ENCODE measurements at regions not wholly inside any gene's neighbourhood (a gene's known extent, or its start where the extent isn't known, plus 50 kb on each side); places are given as distances from the start of the nearest gene placed in this dataset.

DNA sequence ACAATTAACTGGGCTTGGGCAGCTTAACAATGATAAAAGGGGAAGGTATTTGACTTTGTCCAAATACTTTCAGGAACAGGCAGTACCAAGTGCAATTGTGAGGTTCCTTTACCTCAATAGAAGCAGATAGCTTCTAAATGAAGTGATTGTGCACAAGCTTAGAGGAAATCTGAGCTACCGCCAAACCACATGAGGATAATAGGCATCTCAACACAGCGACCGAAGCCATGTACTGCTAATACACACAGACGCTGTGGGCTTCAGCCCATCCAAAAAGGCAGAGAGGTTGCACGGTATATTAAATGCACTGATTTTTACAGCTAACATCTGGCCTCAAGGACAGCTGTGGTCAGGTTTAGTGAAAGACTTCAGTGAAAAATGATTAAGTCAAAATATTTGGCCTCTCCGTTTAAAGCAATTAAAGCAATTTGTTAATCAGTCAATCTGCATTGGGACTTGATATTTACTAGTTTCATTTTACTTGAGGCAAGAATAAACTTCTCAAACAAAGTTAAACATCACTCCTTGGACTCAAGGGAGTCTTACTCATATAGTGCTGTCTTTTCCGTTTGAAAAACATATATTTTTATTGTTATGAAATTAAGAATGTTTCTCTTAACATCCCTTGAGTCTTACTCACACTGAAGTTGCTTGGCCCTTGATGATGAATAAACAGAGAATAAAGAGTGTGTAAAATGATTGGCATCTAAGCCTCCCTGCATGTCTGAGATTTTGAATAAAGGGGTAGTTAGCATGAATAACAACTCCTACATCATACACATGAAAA, 306.3 kb downstream of the C7orf25 start:
- no peak overlapping the region for H3K4me3 ChIP-seq (ENCODE audit: low read depth, low read length)
- DNase-seq (ENCODE audit: low read depth), result no peak
- TF ChIP-seq, protein P1, sequence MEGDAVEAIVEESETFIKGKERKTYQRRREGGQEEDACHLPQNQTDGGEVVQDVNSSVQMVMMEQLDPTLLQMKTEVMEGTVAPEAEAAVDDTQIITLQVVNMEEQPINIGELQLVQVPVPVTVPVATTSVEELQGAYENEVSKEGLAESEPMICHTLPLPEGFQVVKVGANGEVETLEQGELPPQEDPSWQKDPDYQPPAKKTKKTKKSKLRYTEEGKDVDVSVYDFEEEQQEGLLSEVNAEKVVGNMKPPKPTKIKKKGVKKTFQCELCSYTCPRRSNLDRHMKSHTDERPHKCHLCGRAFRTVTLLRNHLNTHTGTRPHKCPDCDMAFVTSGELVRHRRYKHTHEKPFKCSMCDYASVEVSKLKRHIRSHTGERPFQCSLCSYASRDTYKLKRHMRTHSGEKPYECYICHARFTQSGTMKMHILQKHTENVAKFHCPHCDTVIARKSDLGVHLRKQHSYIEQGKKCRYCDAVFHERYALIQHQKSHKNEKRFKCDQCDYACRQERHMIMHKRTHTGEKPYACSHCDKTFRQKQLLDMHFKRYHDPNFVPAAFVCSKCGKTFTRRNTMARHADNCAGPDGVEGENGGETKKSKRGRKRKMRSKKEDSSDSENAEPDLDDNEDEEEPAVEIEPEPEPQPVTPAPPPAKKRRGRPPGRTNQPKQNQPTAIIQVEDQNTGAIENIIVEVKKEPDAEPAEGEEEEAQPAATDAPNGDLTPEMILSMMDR (IDR thresholded peaks at IDR 0.05; ENCODE audit: low read depth, low read length, missing control alignments), result no peak

DNA sequence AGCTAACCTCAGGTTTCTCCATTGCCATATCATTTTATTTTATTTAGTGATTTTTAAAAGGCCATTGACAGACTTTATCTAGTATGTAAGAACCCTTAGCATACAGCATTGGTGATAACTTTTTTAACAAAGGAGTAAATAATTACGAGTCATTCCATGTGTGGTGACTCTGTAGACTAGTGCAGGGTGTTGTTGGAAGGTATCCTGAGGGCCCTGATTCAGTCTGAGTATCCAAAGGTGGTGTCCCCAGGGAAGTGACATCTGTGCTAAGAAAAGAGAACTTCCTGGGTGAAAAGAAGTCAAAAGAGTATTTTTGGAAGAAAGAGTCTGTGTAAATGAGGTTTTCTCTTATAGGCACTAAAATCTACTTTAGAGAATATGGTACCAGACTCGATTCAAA, 308.4 kb downstream of the C7orf25 start:
- no peak for DNase-seq (ENCODE audit: low read depth)
- no peak overlapping the region for H3K4me3 ChIP-seq (ENCODE audit: low read depth, low read length)
- TF ChIP-seq, protein P1 (IDR thresholded peaks at IDR 0.05; ENCODE audit: low read depth, low read length, missing control alignments), result no peak

DNA sequence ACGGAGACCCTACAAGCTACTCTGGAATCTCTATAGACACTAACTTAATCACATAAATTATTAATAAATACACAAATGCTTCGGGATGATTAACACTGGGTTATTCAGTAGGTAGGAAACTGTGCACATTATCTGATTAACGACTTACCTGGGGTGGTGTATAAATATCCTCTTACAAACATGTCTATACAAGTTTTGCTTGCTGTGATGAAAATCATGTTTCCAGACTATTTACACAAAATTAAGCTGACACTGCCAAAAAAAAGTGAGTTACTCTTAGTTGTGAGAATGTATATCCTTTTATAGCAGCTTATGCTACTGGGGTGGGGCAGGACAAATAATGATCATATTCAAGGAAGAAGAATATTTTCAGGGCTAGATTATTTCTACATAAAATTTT, 314.6 kb downstream of the C7orf25 start:
- TF ChIP-seq, protein P1 (IDR thresholded peaks at IDR 0.05; ENCODE audit: low read depth, low read length, missing control alignments), result no peak
- H3K4me3 ChIP-seq (ENCODE audit: low read depth, low read length), result no peak overlapping the region
- DNase-seq (ENCODE audit: low read depth), result no peak

DNA sequence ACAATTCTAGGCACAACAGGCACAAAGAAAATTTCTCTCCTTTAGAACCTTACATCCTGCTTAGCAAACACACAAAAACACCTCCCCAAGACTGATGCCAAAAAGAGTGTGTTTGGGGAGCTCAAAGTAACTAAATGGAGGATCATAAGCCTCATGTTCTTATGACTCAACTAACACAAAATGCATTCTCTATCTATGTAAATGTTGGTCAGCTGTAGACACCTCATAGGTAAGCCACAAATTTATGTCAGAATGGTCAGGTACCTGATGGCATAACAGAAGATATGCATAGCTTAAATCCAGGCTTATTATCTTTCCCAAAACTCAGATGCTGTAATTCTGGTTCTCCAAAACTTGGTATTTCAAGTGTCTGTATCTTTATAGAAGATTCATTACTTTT, 315.1 kb downstream of the C7orf25 start:
- TF ChIP-seq, protein P1 (IDR thresholded peaks at IDR 0.05; ENCODE audit: low read depth, low read length, missing control alignments), result no peak
- DNase-seq (ENCODE audit: low read depth), result no peak
- H3K4me3 ChIP-seq (ENCODE audit: low read depth, low read length), result no peak overlapping the region

DNA sequence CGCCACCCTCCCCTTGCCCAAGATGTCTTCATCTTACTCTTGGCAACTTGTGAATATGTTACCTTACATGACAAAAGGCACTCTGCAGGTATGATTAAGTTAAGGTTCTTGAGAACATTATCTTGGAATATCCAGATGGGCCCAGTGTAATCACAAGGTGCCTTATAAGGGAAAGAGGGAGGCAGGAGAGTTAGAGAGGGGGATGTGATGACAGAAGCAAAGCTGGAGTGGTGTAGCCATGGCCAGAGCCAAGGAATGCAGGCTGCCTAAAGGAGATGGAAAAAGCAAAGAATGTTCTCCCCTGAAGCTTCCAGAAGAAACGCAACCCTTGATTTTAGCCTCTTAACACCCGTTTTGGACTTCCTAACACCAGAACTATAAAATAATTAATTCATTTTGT, 318.0 kb downstream of the C7orf25 start:
- H3K4me3 ChIP-seq (ENCODE audit: low read depth, low read length), result no peak overlapping the region
- TF ChIP-seq, protein P1 (IDR thresholded peaks at IDR 0.05; ENCODE audit: low read depth, low read length, missing control alignments), result no peak
- no peak for DNase-seq (ENCODE audit: low read depth)

DNA sequence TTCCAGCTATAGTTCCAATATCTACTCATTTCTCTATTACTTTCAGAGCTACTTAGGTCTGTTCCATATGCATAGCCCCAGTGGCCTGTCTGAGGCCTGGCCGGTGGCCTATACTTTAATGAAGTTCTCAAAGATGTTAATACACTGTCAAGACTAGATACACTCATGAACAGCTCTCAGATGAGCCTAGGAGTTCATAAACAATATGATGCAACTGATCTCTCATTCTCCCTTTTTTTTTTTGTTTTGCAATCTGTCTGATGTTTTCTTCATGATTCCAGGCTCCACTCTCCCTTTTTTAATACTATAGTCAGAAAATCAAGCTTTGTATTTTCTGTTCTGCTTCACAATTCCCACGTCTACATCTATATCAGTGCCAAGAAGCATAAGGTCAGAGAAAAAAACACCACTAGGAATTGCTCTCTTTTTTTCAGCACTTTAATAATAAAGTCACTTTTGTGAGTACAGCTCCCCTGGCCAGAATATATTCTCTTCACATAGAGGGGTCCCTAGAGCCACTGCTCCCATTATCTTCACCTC, 321.0 kb downstream of the C7orf25 start:
- TF ChIP-seq, protein P1 (IDR thresholded peaks at IDR 0.05; ENCODE audit: low read depth, low read length, missing control alignments), result no peak
- DNase-seq (ENCODE audit: low read depth), result no peak
- no peak overlapping the region for H3K4me3 ChIP-seq (ENCODE audit: low read depth, low read length)

DNA sequence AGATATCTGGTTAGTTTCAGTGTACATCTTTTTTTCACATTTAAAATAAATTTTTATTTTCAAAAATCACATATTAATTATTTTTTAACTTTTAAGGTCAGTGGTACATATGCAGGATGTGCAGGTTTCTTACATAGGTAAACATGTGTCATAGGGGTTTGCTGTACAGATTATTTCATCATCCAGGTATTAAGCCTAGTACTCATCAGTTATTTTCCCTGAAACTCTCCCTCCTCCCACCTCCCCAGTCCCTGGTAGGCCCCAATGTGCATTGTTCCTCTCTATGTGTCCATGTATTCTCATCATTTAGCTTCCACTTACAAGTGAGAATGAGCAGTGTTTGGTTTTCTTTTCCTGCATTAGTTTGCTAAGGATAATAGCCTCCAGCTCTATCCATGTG, 323.0 kb downstream of the C7orf25 start:
- DNase-seq (ENCODE audit: low read depth), result no peak
- TF ChIP-seq, protein P1 (IDR thresholded peaks at IDR 0.05; ENCODE audit: low read depth, low read length, missing control alignments), result no peak
- no peak overlapping the region for H3K4me3 ChIP-seq (ENCODE audit: low read depth, low read length)

Data from GM12864 (cell line).